IPS DF 4.7 (cell line): ENCODE measurements at regions not wholly inside any gene's neighbourhood (a gene's known extent, or its start where the extent isn't known, plus 50 kb on each side); places are given as distances from the start of the nearest gene placed in this dataset.

Experiments used
- DNase-seq: peaks from one replicate; pipeline ENCODE4 v3.0.0-alpha.2; 2013; ENCODE audit warnings: low spot score; ENCODE audit errors: extremely low read depth

DNA sequence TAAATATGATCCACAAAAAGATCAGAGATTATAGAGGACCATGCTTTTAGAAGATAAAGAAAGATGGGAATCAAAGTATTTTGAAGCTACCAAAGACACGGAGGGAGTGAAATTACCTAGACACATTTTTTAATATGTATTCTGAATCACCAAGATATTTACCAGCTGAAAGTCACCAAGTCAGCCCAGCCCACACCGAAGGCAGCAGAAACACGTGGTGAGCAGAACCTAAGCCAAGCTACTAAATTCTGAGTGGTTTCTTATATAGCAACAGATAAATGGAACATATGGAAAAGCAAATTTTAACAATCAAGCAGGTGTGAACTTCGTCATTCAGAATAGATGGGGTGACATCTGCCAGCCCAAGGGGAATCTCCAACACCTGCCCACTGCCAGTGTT, 134.7 kb upstream of the AKR1E2 start:
- DNase-seq, result no peak

DNA sequence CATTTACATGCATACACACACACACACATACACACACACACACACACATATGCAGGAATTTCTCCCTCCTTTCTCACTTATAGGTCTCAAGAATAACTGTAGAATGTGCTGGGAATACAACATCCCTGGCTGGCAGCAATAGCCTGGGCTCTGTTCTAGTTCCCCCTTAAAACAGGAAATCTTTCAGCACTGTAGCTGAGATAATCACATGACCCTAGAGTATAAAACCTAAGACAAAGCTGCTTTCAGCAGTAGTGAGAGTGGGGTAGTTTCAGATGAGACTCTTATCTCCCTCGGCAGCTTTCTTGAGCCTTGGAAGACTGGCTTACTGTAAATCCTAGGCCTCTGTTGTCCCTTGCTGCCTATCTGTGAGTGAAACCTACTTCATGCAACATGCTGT, 137.4 kb upstream of the AKR1E2 start:
- no peak for DNase-seq

DNA sequence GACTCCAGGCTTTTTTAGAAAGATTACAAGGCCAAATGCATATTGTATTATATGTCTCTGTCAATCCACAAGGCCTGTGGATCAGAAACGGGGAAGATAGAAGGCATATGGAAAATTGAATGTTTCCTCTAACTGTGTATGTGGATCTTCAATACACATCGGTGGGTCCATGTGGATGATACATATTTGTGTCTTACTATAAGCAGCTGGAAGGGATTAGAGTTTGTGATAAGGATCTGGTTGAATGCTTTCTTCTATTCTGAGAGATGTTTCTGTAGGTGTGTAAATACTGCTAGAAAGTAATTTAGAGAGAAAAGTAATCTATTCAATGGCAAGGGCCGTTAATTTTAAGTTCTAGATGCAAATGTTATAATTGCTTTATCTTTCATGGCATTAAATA, 137.8 kb upstream of the AKR1E2 start:
- no peak for DNase-seq

DNA sequence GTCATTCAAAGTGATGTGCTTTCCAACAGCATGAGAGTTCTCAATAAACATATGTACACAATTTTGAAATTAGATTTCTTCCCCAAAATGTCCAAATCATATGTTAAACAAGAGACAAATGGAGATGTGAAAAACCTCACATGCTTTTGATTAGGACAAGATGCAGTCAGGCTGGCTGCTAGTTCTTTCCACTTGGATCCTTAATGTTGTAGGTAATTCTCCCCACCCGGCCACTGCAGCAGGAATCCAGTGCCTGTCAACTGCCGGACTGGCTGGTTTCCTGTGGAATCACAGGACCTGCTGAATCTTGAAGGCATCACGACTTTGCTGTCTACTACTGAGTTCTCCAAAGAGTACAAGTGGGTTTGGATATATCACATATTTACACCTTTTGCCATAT, 138.6 kb upstream of the AKR1E2 start:
- DNase-seq, result no peak

DNA sequence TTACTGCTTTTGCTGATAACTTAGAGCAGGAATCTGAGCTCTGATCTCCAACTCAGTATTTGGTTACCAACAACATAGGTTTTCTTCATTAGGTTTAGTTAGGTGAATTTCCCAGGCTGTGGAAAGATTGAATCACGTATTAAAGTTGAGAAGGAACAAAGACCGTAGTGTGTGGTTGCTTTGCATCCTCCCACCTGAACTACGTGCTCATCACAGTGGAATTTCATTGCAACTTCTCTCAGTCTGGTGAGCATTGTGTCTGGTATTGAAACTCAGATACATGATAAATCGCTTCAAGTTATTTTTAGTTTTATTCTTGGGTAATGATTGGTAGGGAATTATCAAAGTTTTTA, 139.4 kb upstream of the AKR1E2 start:
- DNase-seq, result no peak

DNA sequence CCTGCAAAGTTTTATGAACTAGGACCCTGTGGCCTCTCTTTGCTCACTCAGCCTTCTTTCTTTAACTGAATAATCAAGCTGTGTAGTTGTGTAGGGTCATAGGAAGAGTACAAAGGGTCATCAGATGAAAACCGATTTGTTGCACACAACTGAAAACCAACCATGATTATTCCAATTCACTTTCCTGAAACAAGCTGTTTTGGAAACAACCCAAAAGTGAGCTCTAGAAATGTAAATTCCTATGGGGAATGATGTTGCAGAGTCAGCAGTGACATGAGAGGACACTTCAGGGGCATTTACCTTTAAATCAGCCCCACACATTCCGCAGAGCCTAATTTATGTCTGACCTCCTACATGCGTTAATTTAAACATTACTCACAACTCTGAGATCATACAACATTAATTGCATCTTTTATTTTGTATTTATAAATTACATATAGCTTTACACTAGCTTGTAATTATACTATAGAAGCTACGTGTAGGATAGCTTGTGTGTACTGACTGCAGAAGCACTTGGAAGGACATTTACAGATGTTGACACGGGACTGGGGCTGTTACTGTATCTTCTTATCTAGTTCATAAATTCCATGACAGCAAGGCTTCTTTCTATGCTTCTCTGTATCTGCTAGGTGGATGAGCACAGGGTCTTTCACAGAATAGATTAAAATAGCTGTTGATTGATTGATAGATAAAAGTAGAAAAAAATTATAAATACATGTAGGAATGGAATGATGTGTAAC, 139.9 kb upstream of the AKR1E2 start:
- no peak for DNase-seq

DNA sequence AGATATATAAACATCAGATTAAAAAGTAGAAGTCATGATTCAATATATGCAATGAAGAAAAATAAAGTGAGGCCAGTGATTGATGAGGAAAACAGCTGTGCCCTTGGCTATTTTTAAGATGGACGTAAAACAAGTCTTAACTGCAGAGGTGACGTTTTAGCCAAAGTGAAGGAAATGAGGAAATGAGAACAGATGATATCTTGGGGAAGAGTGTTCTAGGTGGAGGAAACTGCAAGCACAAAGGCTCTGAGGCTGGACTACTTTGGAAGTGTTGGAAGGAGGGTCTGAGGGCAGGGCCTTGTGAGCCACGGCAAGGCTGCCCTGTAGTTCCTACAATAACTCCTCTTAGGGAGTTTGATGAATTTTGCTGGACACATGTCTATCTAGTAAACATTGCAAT, 140.5 kb upstream of the AKR1E2 start:
- no peak for DNase-seq

DNA sequence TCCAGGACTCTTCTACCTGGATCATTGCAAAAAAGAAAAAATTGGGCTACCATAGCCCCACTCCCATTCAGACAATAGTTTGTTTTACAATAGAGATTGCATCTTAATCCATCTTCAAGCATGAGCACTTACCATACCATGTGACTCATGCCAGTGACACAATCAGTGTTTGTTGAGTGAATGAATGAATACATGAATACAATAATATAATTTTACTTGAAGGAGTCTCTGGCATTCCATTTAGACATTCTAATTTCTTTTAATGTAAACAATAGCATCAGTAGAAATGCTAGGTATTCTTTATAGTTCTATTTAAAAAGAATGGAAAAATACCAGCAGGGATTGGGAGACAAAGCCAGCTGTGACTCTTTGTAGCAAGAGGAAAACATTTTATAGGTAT, 141.6 kb upstream of the AKR1E2 start:
- DNase-seq, result no peak

DNA sequence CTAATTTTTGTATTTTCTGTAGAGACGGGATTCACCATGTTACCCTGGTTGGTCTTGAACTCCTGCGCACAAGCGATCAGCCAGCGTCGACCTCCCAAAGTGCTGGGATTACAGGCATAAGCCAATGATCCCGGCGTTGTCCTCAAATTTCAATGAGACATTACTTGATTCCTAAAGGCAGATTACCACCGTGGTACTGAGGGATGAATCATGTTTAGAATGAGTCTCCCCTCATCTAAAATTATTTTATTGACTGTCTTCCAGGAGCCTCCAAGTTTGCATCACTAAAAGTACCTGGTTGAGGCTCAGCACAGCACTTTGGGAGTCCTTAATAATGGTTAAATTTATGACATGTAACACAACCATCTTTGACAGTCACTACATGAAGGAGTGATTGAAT, 142.2 kb upstream of the AKR1E2 start:
- no peak for DNase-seq

DNA sequence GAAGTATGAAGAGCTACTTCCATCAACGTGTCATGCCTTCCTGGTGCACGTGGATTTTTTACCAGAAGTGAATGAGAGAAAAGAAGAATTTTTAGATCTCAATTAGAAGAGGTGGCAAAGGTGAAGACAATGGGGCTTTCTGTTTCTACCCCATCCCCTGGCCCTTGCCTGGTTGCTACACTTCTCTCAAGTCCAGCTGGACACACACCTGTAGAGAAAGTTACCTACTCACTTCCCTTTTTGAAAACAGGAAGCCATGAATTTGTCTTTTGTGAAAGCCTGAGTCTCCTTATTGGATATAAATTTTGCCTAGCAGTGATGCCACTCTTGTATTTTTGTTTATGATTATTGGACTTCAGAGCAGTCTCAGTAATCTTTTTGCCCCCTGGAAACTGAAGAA, 142.9 kb upstream of the AKR1E2 start:
- no peak for DNase-seq

DNA sequence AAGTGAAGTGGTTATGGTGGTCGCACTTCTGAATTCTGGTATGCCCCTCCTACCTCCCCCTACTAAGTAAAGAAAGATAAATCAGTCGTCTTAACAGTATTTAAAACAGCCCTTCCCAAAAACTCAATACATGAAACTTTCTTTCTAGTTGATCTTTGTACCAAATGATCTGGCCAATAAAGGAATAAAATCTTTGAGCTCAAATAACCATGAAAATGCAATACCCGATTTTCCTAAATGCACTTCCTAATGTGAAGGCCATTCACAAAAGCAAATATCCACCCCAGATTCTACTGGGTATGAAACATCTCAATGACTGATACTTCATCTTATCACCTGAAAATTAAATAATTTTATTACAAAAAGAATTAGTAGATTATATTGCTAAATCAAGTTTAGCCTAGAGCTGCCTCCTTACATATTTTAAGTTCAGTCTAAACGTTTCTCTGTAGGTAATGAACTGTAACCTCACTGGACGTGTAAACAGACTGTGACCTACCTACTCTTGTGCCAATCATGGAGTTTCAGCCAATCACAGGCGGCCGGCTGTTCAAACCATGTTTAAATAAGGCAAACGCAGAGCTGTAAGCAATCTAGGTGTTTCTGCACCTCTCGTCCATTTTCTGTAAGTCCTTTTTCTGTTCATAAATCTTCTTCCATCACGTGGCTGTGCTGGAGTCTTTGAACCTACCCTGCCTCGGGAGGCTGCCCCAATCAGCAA, 146.9 kb upstream of the AKR1E2 start:
- DNase-seq, result no peak

DNA sequence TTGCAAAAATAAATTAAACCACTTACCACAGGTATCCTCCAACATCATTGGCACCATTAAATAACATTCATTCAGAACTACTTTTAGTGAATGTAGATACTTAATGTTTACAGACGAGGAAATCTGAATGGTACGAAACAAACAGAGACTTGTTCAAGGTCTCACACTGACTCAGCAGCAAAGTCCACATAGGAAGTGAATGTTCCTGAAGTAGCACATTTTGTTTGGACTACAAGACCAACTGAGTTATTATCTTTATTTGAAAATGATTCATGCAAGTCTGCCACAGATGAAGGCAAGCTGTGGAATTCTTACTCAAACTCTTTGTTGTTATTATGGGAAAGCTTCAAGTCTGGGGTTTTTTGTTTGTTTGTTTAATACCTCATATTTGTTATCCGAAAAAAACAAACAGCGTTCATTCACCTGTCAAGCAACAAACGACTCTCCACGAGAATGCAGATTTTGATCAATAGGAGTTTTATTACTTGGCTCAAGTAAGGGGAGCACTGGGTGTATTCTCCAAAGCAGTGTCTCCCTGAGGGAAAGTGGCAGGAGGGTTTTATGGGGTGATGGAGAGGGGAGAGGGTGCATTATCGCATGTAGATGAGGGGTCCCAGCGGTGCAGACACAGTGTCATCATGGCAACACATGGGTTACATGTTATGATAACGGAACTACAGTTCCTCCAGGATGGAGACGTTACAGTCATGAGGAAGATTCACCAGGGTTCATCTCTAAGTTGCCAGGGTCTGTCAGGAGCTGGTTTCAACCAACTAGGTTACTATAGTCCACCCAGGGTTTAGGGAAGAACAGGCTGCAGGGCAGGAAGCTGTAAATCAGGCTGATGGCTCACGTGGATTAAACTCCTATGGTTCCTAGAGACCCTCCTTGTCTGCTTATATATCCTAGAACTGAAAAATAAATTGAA, 147.7 kb upstream of the AKR1E2 start:
- DNase-seq, result no peak

DNA sequence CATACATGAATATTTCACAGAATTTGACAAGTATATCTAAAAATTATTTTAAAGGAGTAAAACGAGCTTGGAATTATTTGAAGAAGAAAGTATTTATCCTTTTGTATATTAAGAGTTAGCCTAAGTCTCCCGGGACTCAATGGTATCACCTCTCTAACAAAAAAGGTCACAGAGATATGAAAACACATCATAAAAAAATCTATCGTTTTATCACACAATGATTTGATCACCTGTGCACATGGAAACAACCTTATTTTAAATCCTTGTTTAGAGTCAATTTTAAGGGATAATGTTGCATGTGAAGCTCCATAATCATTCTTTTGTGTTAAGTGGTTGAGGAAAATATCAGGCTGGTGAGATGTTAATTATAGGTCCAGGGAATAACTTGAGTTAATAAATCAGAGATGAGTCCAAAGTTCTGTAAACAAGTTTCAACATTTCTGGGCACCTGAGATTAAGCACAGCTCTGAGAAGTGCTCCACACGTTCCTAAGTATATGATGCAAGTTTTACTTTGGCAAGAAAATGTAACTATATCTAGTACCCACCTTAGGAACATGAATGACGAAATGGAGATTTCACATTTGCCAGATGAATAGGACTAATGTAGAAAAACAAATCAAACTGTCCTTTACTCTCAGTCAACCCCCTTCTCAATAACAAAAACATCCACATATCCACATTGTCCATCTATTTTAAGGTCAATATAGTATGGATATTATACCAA, 148.5 kb upstream of the AKR1E2 start:
- no peak for DNase-seq

DNA sequence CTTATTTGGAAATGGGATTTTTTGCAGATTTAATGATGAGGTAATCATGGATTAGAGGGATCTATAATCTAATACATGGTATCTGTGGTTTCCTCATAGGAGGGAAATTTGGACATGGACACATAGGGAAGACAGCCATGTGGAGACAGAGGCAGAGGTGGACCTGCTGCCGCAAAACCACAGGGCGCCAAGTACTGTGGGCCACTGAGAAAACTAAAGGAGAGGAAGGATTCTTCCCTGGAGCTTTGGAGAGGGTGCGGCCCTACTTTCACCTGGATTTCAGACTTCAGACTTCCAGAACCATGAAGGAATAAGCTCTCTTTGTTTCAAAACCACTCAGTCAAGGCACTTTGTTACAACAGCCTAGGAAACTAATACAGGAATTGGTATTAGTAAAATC, 149.4 kb upstream of the AKR1E2 start:
- DNase-seq, result no peak

DNA sequence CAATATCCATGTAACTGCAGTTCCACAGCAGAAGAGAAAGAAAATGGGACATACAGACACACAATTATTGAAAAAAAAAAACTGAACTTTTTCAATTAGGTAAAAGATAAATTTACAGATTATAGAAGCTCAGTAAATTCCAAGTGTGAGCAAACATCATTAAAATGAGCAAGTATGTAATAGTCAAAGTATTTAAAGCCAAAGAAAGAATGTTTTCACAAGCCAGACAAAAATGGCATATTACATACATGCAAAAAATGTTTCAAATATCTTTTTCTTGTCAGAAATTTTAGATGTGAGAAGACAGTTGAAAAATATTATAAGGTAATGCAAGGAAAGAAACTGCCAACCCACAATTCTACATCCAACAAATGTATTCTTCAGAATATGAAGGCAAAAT, 150.2 kb upstream of the AKR1E2 start:
- no peak for DNase-seq

DNA sequence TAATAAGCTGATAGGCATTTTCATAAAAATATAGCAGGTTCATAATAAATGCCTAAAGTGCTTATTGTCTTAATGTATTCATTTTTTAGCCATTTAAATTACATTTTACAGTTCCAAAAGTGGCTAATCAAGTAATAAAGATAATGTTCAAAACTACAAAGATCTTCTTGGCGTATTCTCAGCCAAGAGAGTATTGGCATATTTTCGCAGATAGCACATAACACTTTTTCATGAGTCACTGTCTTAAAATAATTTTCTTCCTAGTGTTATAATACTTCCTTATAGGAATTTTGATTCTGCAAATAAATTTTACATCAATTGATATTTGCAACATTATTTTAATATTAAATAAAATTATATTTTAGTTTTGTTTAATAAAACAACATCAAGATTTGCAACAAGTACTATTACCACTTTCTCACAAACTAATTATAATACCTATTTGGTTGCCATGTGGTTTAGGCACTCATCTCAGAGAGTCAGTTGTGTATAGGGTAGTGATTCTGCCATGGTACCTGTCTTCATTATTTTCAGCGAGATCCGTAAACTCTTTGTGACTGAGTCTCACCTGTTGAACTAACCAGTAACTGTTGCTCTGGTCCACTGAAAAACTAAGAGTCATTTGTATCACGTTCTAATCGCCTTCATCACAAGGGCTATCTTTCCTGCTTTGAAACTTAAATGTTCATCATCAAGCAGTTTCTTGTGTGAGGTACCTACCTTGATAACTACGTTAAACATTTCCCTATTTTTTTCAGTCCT, 152.5 kb upstream of the AKR1E2 start:
- DNase-seq, result no peak

DNA sequence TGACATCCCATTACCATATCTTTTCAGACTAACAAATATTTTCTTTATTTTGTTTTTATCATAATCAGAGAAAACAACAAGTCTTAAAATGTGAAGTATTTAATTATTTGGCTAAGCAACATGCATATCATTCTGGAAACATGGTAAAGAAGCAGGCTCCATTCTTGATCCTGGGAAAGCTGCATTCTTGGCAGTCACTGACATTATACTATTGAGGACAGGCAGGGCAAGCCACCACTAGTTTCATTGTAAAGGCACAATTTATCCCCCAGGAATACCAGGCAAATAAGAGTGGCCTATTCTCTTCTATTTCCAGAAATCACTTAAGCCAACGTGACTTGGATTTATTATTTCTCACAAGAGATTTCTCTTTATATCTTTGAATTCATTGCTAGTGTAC, 153.8 kb upstream of the AKR1E2 start:
- no peak for DNase-seq

DNA sequence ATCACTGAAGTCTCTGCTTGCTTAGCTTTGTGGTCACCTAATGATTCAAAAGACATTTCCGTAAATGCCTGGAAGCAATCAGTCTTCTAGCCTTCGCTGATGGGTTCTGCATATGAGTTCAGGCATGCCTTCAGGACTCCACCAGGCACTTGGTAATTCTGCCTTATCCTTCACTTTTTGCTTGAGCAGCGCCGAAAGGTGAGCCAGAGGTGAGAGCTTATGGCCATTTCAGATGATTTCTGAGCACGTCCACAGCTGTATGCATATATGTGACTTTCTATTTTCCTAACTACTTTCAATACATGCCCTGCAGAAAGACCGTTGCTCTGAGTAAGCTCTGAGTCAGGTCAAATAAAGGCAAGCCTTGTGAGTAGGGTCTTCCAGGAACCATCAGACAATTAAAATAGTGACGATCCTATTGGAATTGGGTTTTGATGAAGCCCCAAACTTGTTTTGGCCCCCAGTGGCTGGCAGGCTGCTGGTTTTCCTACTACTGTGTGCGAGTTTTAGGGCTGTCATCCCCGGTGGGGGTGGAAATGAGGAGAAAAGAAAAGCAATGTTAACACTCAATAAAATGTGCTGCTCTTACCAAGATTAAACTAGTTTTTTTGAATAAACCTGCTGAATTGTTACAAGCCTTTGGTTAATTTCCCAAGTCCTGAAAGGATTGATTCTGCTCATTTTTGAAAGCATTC, 154.4 kb upstream of the AKR1E2 start:
- no peak for DNase-seq

DNA sequence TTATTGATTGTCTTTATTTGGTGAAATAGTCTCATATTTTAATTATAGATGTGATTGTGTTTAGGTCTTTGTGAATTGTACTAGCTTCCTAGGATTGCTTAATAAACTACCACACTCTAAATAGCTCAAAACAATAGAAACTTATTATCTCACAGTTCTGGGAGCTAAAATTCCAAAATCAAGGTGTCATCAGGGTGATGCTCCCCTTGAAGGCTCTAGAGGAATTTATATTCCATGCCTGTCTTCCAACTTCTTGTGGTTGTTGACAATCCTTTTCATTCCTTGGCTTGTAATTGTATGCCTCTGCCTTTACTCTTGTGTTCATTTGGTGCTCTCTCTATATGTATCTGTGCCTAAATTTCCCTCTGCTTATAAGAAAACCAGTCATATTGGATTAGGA, 155.3 kb upstream of the AKR1E2 start:
- DNase-seq, result no peak

DNA sequence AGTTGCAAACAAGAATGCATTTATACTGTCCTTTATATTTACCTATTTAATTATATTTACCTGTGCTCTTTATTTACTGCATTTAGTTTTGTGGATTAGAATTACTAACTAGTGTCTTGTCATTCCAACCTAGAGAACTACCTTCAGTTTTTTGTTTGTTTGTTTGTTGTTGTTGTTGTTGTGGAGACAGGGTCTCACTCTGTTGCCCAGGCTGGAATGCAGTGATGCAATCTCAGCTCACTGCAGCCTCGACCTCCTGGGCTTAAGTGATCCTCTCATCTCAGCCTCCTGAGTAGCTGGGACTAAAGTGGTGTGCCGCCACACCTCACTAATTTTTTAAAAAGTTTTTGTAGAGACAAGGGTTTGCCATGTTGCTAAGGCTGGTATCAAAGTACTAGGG, 156.4 kb upstream of the AKR1E2 start:
- no peak for DNase-seq
